SK-N-SH (cell line): ENCODE measurements at regions not wholly inside any gene's neighbourhood (a gene's known extent, or its start where the extent isn't known, plus 50 kb on each side); places are given as distances from the start of the nearest gene placed in this dataset.

Source experiments
- CTCF ChIA-PET: fragments of 300-600, 350-600 bp; formaldehyde crosslinking; extraction: SDS; loops from one replicate; lab custom pipeline; 2021; lab: Yijun Ruan, JAX
- POLR2A ChIA-PET: fragments of 350-600 bp; sonication (Branson Sonifier 250); formaldehyde crosslinking; extraction: SDS; loops from one replicate; lab custom pipeline; 2020; ENCODE audit warnings: antibody characterized with exemption, inconsistent platforms; lab: Yijun Ruan, JAX
- DNase-seq: peaks from one replicate; pipeline ENCODE4 v3.0.0; 2012
- H2AFZ ChIP-seq: fragments of 200-600 bp; sonication (generic); 2 replicates; pipeline ENCODE4 v1.8.1; 2016; ENCODE audit warnings: antibody characterized with exemption, mild to moderate bottlenecking, low read depth
- H3F3A ChIP-seq: fragments of 200-600 bp; sonication (generic); replicated peaks from 2 replicates; pipeline ENCODE3; 2016; ENCODE audit warnings: antibody characterized with exemption, mild to moderate bottlenecking; ENCODE audit not compliant: insufficient read depth
- H3K27ac ChIP-seq, 2 experiments: fragments of 200-500 bp in 1 of 2; fragments of 200-600 bp in 1 of 2; sonication (Bioruptor generic) in 1 of 2; sonication (generic), shearing (Covaris generic) in 1 of 2; 2 replicates each; pipeline versions ENCODE4 v1.5.1 to v1.6.1; 2014 to 2016; ENCODE audit warnings: low read depth in 2 of 2, inconsistent platforms in 1 of 2, low read length in 1 of 2, mild to moderate bottlenecking in 1 of 2, mixed read lengths in 1 of 2
- H3K27me3 ChIP-seq: fragments of 200-600 bp; sonication (generic), shearing (Covaris generic); 2 replicates; pipeline ENCODE4 v1.6.1; 2016; ENCODE audit warnings: mixed run types; ENCODE audit not compliant: insufficient read depth
- H3K36me3 ChIP-seq, 2 experiments: fragments of 200-500 bp in 1 of 2; fragments of 200-600 bp in 1 of 2; sonication (Bioruptor generic) in 1 of 2; sonication (generic) in 1 of 2; replicated peaks in 1 of 2; 2 replicates each; pipeline versions ENCODE3 to v1.5.1; 2014 to 2016; ENCODE audit warnings: low read length in 1 of 2, mild to moderate bottlenecking in 1 of 2; ENCODE audit not compliant: insufficient read depth in 2 of 2, control insufficient read depth in 1 of 2
- H3K4me1 ChIP-seq, 2 experiments: fragments of 200-500 bp in 1 of 2; fragments of 200-600 bp in 1 of 2; sonication (Bioruptor generic) in 1 of 2; sonication (generic), shearing (Covaris generic) in 1 of 2; 2 replicates each; pipeline versions ENCODE4 v1.5.1 to v1.6.1; 2014 to 2016; ENCODE audit warnings: low read depth in 1 of 2, low read length in 1 of 2, mixed run types in 1 of 2; ENCODE audit not compliant: insufficient read depth in 2 of 2, control insufficient read depth in 1 of 2
- H3K4me2 ChIP-seq: fragments of 200-600 bp; sonication (generic), shearing (Covaris generic); 2 replicates; pipeline ENCODE4 v1.6.1; 2017; ENCODE audit warnings: mixed run types
- H3K4me3 ChIP-seq, 2 experiments: fragments of 200-500 bp in 1 of 2; fragments of 200-600 bp in 1 of 2; sonication (Bioruptor generic) in 1 of 2; sonication (generic), shearing (Covaris generic) in 1 of 2; 2 replicates each; pipeline versions ENCODE4 v1.5.1 to v1.8.1; 2014 to 2016; ENCODE audit warnings: low read depth in 2 of 2, inconsistent platforms in 1 of 2, low read length in 1 of 2, mild to moderate bottlenecking in 1 of 2, mixed read lengths in 1 of 2, moderate library complexity in 1 of 2
- H3K79me2 ChIP-seq: fragments of 200-600 bp; sonication (generic); 2 replicates; pipeline ENCODE4 v1.8.1; 2017; ENCODE audit warnings: mild to moderate bottlenecking; ENCODE audit not compliant: insufficient read depth
- H3K9ac ChIP-seq: fragments of 200-600 bp; sonication (generic); 2 replicates; pipeline ENCODE4 v1.6.1; 2017; ENCODE audit warnings: mixed run types
- H3K9me2 ChIP-seq: fragments of 200-600 bp; sonication (generic); 2 replicates; pipeline ENCODE4 v1.6.1; 2017; ENCODE audit warnings: mixed run types
- H3K9me3 ChIP-seq: fragments of 200-600 bp; sonication (generic); 2 replicates; pipeline ENCODE4 v1.6.1; 2017; ENCODE audit warnings: mixed run types, mild to moderate bottlenecking, moderate library complexity
- H4K20me1 ChIP-seq: fragments of 200-600 bp; sonication (generic); 2 replicates; pipeline ENCODE4 v1.6.1; 2017; ENCODE audit warnings: mild to moderate bottlenecking, mixed run types; ENCODE audit not compliant: insufficient read depth
- EP300 ChIP-seq, 2 experiments: IDR thresholded peaks; 2 replicates each; pipeline versions ENCODE4 v1.4.0 to v1.6.1; 2012; ENCODE audit warnings: borderline replicate concordance in 1 of 2, low read depth in 1 of 2, low read length in 1 of 2
- FOSL2 ChIP-seq: IDR thresholded peaks from 2 replicates; pipeline ENCODE4 v1.4.0; 2012; ENCODE audit warnings: low read depth, mild to moderate bottlenecking, moderate library complexity, borderline replicate concordance
- FOXM1 ChIP-seq: IDR thresholded peaks from 2 replicates; pipeline ENCODE4 v1.4.0; 2012; ENCODE audit warnings: low read depth, mild to moderate bottlenecking
- IRF3 ChIP-seq: fragments of 150-350 bp; IDR thresholded peaks from 2 replicates; pipeline ENCODE4 v1.6.1; 2016; ENCODE audit warnings: mild to moderate bottlenecking, low read depth, low read length
- NFIC ChIP-seq: IDR thresholded peaks from 2 replicates; pipeline ENCODE4 v1.4.0; 2012; ENCODE audit warnings: borderline replicate concordance
- TAF1 ChIP-seq: IDR thresholded peaks from 2 replicates; pipeline ENCODE4 v1.6.1; 2012; ENCODE audit warnings: low read depth, mild to moderate bottlenecking, low read length, moderate library complexity, borderline replicate concordance
- TCF12 ChIP-seq: IDR thresholded peaks from 2 replicates; pipeline ENCODE4 v1.4.0; 2012
- WGBS: methylation state at CpG from one replicate; pipeline ENCODE4 v1.1.6; 2017; ENCODE audit warnings: low lambda C conversion rate; 5-methylcytosine and 5-hydroxymethylcytosine counted together
- TF ChIP-seq, protein P1 (sequence below): fragments of 200-600 bp; sonication (generic); IDR thresholded peaks from 2 replicates; pipeline ENCODE4 v1.6.1; 2017; ENCODE audit warnings: antibody characterized with exemption, mild to moderate bottlenecking, moderate library complexity
- TF ChIP-seq, protein P2 (sequence below): IDR thresholded peaks from 2 replicates; pipeline ENCODE4 v1.6.1; 2012; ENCODE audit warnings: mild to moderate bottlenecking, low read depth, low read length, moderate library complexity
- TF ChIP-seq, protein P3 (sequence below): IDR thresholded peaks from 2 replicates; pipeline ENCODE4 v1.4.0; 2012; ENCODE audit warnings: low read depth

DNA sequence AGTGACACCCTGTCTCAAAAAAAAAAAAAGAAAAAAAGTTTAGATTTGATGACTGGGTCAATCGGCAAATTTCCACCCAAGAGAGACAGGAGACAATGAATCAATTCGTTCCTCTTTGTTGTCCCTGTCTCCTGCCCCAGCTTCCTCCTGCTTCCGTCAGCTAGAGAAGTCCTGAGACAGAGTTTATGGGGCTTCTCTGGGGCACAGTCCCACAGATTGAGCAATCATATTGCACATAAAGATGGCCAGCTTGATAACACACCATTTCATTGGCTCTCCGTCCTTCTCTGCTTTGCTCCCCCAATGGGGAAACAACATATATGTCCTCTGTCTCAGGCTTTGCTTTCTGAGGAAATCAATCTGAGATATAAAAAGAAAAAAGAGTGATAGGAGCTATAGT is 78.4 kb upstream of the FUNDC1 start (continued):
- TF ChIP-seq FOXM1 (no peak), FOSL2 (no peak), EP300 (IDR thresholded peaks at IDR 0.05; ENCODE audit: borderline replicate concordance in 1 of 2, low read depth in 1 of 2, low read length in 1 of 2) (no peak)
- TF ChIP-seq, protein P1, sequence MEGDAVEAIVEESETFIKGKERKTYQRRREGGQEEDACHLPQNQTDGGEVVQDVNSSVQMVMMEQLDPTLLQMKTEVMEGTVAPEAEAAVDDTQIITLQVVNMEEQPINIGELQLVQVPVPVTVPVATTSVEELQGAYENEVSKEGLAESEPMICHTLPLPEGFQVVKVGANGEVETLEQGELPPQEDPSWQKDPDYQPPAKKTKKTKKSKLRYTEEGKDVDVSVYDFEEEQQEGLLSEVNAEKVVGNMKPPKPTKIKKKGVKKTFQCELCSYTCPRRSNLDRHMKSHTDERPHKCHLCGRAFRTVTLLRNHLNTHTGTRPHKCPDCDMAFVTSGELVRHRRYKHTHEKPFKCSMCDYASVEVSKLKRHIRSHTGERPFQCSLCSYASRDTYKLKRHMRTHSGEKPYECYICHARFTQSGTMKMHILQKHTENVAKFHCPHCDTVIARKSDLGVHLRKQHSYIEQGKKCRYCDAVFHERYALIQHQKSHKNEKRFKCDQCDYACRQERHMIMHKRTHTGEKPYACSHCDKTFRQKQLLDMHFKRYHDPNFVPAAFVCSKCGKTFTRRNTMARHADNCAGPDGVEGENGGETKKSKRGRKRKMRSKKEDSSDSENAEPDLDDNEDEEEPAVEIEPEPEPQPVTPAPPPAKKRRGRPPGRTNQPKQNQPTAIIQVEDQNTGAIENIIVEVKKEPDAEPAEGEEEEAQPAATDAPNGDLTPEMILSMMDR, result no peak
- TF ChIP-seq, protein P2, sequence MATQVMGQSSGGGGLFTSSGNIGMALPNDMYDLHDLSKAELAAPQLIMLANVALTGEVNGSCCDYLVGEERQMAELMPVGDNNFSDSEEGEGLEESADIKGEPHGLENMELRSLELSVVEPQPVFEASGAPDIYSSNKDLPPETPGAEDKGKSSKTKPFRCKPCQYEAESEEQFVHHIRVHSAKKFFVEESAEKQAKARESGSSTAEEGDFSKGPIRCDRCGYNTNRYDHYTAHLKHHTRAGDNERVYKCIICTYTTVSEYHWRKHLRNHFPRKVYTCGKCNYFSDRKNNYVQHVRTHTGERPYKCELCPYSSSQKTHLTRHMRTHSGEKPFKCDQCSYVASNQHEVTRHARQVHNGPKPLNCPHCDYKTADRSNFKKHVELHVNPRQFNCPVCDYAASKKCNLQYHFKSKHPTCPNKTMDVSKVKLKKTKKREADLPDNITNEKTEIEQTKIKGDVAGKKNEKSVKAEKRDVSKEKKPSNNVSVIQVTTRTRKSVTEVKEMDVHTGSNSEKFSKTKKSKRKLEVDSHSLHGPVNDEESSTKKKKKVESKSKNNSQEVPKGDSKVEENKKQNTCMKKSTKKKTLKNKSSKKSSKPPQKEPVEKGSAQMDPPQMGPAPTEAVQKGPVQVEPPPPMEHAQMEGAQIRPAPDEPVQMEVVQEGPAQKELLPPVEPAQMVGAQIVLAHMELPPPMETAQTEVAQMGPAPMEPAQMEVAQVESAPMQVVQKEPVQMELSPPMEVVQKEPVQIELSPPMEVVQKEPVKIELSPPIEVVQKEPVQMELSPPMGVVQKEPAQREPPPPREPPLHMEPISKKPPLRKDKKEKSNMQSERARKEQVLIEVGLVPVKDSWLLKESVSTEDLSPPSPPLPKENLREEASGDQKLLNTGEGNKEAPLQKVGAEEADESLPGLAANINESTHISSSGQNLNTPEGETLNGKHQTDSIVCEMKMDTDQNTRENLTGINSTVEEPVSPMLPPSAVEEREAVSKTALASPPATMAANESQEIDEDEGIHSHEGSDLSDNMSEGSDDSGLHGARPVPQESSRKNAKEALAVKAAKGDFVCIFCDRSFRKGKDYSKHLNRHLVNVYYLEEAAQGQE, result no peak

- no peak for DNase-seq
- Histone ChIP-seq H3K27me3 (no peaks in the 10 kb centered on the region; the same call in 1 of the 2 replicates), H3K79me2 (no peaks in the 10 kb centered on the region), H3K9me2 (no peaks in the 10 kb centered on the region), H3K9me3 (no peaks in the 10 kb centered on the region), H3K4me2 (no peak overlapping the region), H4K20me1 (no peaks in the 10 kb centered on the region), H3K4me3 (no peak overlapping the region), H3K9ac (no peak overlapping the region), H3K36me3 (no peaks in the 10 kb centered on the region), H3K27ac (no peak overlapping the region), H3K4me1 (no peaks in the 10 kb centered on the region), H2AFZ (no peak overlapping the region), H3F3A (no peaks in the 10 kb centered on the region)
- WGBS, result 51% methylated on average over 4 of the region's 4 CpGs
- ChIA-PET CTCF (no interaction called here), POLR2A (no interaction called here)
- TF ChIP-seq NFIC (no peak), IRF3 (no peak), TCF12 (no peak), TAF1 (no peak)
- TF ChIP-seq, protein P3, sequence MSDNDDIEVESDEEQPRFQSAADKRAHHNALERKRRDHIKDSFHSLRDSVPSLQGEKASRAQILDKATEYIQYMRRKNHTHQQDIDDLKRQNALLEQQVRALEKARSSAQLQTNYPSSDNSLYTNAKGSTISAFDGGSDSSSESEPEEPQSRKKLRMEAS, result no peak
Measured at GRCh38 chrX:44619039-44619438, 76.4 kb upstream of the FUNDC1 start.
